Aorta (tissue), 5 donors: ENCODE measurements at regions not wholly inside any gene's neighbourhood (a gene's known extent, or its start where the extent isn't known, plus 50 kb on each side); places are given as distances from the start of the nearest gene placed in this dataset.

Source experiments
- ATAC-seq: fragments of 200-7000 bp; cut with Tn5 transposase; one replicate; pipeline ENCODE4 v1.9.1; 2022; ENCODE audit warnings: moderate library complexity; ENCODE audit not compliant: low FRiP score
- DNase-seq, 2 donors: peaks; one replicate each; pipeline ENCODE4 v3.0.0-alpha.2; 2020
- H3K27ac ChIP-seq, 2 donors: one replicate each; pipeline ENCODE4 v1.5.1; 2013; ENCODE audit warnings: low read length in 2 of 2, mild to moderate bottlenecking in 2 of 2, moderate library complexity in 2 of 2, control low read depth in 1 of 2, inconsistent platforms in 1 of 2, low read depth in 1 of 2
- H3K27me3 ChIP-seq, 2 donors: one replicate each; pipeline ENCODE4 v1.6.1; 2013; ENCODE audit warnings: control low read depth in 1 of 2, low read length in 1 of 2, mild to moderate bottlenecking in 1 of 2, moderate library complexity in 1 of 2; ENCODE audit not compliant: insufficient read depth in 2 of 2, control insufficient read depth in 1 of 2
- H3K36me3 ChIP-seq, 2 donors: one replicate each; pipeline ENCODE4 v1.6.1; 2013; ENCODE audit warnings: control low read depth in 1 of 2, low read length in 1 of 2, mild to moderate bottlenecking in 1 of 2; ENCODE audit not compliant: insufficient read depth in 2 of 2, control insufficient read depth in 1 of 2
- H3K4me1 ChIP-seq, 2 donors: one replicate each; pipeline ENCODE4 v1.6.1; 2013; ENCODE audit warnings: low read length in 2 of 2, control low read depth in 1 of 2, mild to moderate bottlenecking in 1 of 2, moderate library complexity in 1 of 2; ENCODE audit not compliant: insufficient read depth in 2 of 2, control insufficient read depth in 1 of 2
- H3K4me3 ChIP-seq, 2 donors: one replicate each; pipeline ENCODE4 v1.5.1; 2013; ENCODE audit warnings: low read length in 2 of 2, control low read depth in 1 of 2, mild to moderate bottlenecking in 1 of 2
- H3K9me3 ChIP-seq: one replicate; pipeline ENCODE4 v1.6.1; 2013; ENCODE audit warnings: mild to moderate bottlenecking, low read length; ENCODE audit not compliant: control insufficient read depth
- WGBS, 2 donors: extraction: QIAGEN DNeasy Blood & Tissue Kit; methylation state at CpG; one replicate each; pipeline ENCODE4 v1.1.7; 2013; 5-methylcytosine and 5-hydroxymethylcytosine counted together
- intact Hi-C, 2 donors: fragments of 100-400 bp; cut with DNase I; formaldehyde crosslinking; loops; one replicate each; pipeline versions ENCODE4 v1.14.2 to v1.15.0; 2022
- donor health status: healthy with polysubstance abuse.
- donor health status: Bipolar disorder and iron deficiency.
- donor health status: DM: no; HTN: no; CAD: no.
- donor health status: DM: no; HTN: no; CAD: no.
- donor health status: DM: yes; HTN: yes; CAD: no.

- Histone ChIP-seq H3K9me3 (no peaks in the 10 kb centered on the region), H3K36me3 (no peaks in the 10 kb centered on the region), H3K4me1 (no peaks in the 10 kb centered on the region), H3K27me3 (no peaks in the 10 kb centered on the region), H3K27ac (no peak overlapping the region), H3K4me3 (no peak overlapping the region)
- ATAC-seq (no peak), DNase-seq (no peak)
- intact Hi-C loops = no loop called here
- WGBS, 2 donors = 76 to 78% methylated on average over 11 of the region's 11 CpGs
These were observed 237.1 kb downstream of the EBLN2 start for GRCh38 chr3:73298243-73299183.

GRCh38 chr3:73299184-73299691 lies 237.8 kb downstream of the EBLN2 start:
- no peaks in the 10 kb centered on the region for H3K4me1 ChIP-seq
- H3K4me3 ChIP-seq = no peak overlapping the region
- no peak overlapping the region for H3K27ac ChIP-seq
- H3K36me3 ChIP-seq = no peaks in the 10 kb centered on the region
- ATAC-seq (no peak), DNase-seq (no peak)
- peaks cover 0 to 1% of the 10 kb centered on the region in 2 donors for H3K27me3 ChIP-seq
- intact Hi-C loops = no loop called here
- H3K9me3 ChIP-seq = no peaks in the 10 kb centered on the region
- WGBS, 2 donors = 91 to 92% methylated on average over 5 of the region's 5 CpGs

GRCh38 chr3:73314151-73314951 lies 252.9 kb downstream of the EBLN2 start:
- Histone ChIP-seq H3K4me3 (no peak overlapping the region), H3K4me1 (no peaks in the 10 kb centered on the region), H3K27me3 (no peaks in the 10 kb centered on the region), H3K27ac (no peak overlapping the region), H3K9me3 (peaks cover 1% of the 10 kb centered on the region), H3K36me3 (no peaks in the 10 kb centered on the region)
- intact Hi-C loops = no loop called here
- peak; percentile 36 for ATAC-seq
- no peak for DNase-seq
- 93 to 95% methylated on average over 5 of the region's 5 CpGs for WGBS, 2 donors

GRCh38 chr3:73315706-73316105 lies 254.2 kb downstream of the EBLN2 start:
- intact Hi-C loops = no loop called here
- Histone ChIP-seq H3K27ac (no peak overlapping the region), H3K4me3 (no peak overlapping the region), H3K27me3 (no peaks in the 10 kb centered on the region), H3K4me1 (no peaks in the 10 kb centered on the region), H3K9me3 (peaks cover 1% of the 10 kb centered on the region), H3K36me3 (no peaks in the 10 kb centered on the region)
- ATAC-seq (no peak), DNase-seq (no peak)
- 77 to 81% methylated on average over 10 of the region's 10 CpGs for WGBS, 2 donors

- Histone ChIP-seq H3K36me3 (no peaks in the 10 kb centered on the region), H3K4me1 (no peaks in the 10 kb centered on the region), H3K27ac (no peak overlapping the region), H3K9me3 (peaks cover 5% of the 10 kb centered on the region), H3K27me3 (no peaks in the 10 kb centered on the region), H3K4me3 (no peak overlapping the region)
- ATAC-seq = no peak
- no peak for DNase-seq
- WGBS, 2 donors = 51 to 62% methylated on average over 5 of the region's 5 CpGs
- intact Hi-C loops = no loop called here
These were observed 257.8 kb downstream of the EBLN2 start for GRCh38 chr3:73319179-73319769.

GRCh38 chr3:73321286-73321999 lies 260.0 kb downstream of the EBLN2 start:
- intact Hi-C loops = no loop called here

GRCh38 chr3:73324203-73325155 lies 263.0 kb downstream of the EBLN2 start:
- 74 to 84% methylated on average over 5 of the region's 5 CpGs for WGBS, 2 donors
- ATAC-seq (peak; percentile 49), DNase-seq (no peak)
- Histone ChIP-seq H3K9me3 (peaks cover 5% of the 10 kb centered on the region), H3K27me3 (peaks cover 0 to 3% of the 10 kb centered on the region in 2 donors), H3K36me3 (no peaks in the 10 kb centered on the region), H3K4me3 (no peak overlapping the region), H3K4me1 (peaks cover 0 to 1% of the 10 kb centered on the region in 2 donors), H3K27ac (no peak overlapping the region)
- intact Hi-C loops = no loop called here

More at GRCh38 chr3:73321286-73321999, 260.0 kb downstream of the EBLN2 start:
- WGBS, 2 donors = 64% methylated on average over 8 of the region's 8 CpGs
- Histone ChIP-seq H3K4me3 (no peak overlapping the region), H3K9me3 (peaks cover 5% of the 10 kb centered on the region), H3K36me3 (no peaks in the 10 kb centered on the region), H3K27me3 (no peaks in the 10 kb centered on the region), H3K27ac (no peak overlapping the region), H3K4me1 (no peaks in the 10 kb centered on the region)
- DNase-seq (no peak), ATAC-seq (no peak)
